IPS-20b (cell line): ENCODE measurements at regions not wholly inside any gene's neighbourhood (a gene's known extent, or its start where the extent isn't known, plus 50 kb on each side); places are given as distances from the start of the nearest gene placed in this dataset.

Experiments
- H3K27ac ChIP-seq: one replicate; pipeline ENCODE4 v1.5.1; 2013; ENCODE audit warnings: low read length
- H3K27me3 ChIP-seq: 2 replicates; pipeline ENCODE4 v1.6.1; 2013; ENCODE audit warnings: mild to moderate bottlenecking, low read length, inconsistent platforms; ENCODE audit not compliant: insufficient read depth
- H3K36me3 ChIP-seq: 2 replicates; pipeline ENCODE4 v1.6.1; 2013; ENCODE audit warnings: low read depth, mild to moderate bottlenecking, inconsistent platforms, low read length, moderate library complexity; ENCODE audit not compliant: insufficient read depth
- H3K4me1 ChIP-seq: 2 replicates; pipeline ENCODE4 v1.6.1; 2013; ENCODE audit warnings: mild to moderate bottlenecking, control low read depth, inconsistent platforms, low read length, moderate library complexity; ENCODE audit not compliant: insufficient read depth
- H3K4me3 ChIP-seq: 2 replicates; pipeline ENCODE4 v1.5.1; 2013; ENCODE audit warnings: mild to moderate bottlenecking, low read length, inconsistent platforms
- H3K9ac ChIP-seq: 2 replicates; pipeline ENCODE4 v1.6.1; 2013; ENCODE audit warnings: low read depth, mild to moderate bottlenecking, inconsistent platforms, low read length, moderate library complexity
- H3K9me3 ChIP-seq: 2 replicates; pipeline ENCODE4 v1.6.1; 2013; ENCODE audit warnings: mild to moderate bottlenecking, low read depth, low read length, inconsistent platforms; ENCODE audit not compliant: insufficient read depth

DNA sequence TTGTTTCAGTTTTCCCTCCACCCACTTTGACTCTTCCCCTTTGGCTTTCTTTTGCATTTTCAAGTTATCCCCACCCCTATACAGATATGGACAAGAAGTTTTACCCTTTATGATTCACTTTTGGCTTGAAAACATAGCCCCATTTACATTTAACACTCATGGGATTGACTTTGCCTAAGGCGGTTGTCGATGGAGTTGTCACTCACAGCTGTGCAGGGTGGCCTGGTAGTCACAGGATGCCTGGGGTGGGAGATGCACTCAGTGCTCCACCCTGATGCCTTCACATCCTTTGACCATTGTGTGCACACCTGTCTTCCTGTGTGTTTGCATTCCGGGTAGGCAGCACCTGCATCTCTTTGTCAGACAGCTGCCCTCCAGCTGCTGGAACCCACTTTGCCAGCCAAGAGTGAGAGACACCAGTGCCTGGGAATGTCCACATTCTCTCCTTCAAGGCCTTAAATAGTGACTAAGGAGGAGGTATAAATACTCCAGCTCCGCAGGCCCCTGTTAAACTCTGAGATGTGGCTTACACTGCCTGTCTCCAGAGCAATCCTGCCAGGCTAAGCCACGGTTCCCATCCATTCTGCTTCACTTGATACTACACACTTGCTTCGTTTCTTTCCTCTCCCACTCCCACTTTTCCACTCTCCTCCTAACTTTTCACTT, 191.5 kb upstream of the SLC24A5 start:
- H3K9ac ChIP-seq = no peak overlapping the region
- no peak overlapping the region for H3K27ac ChIP-seq
- no peaks in the 10 kb centered on the region for H3K27me3 ChIP-seq
- no peak overlapping the region for H3K4me3 ChIP-seq
- 0 out of 2 replicates have a peak, but pooled peaks cover 4% of the 10 kb centered on the region for H3K4me1 ChIP-seq
- H3K9me3 ChIP-seq = no peaks in the 10 kb centered on the region
- H3K36me3 ChIP-seq = no peaks in the 10 kb centered on the region

DNA sequence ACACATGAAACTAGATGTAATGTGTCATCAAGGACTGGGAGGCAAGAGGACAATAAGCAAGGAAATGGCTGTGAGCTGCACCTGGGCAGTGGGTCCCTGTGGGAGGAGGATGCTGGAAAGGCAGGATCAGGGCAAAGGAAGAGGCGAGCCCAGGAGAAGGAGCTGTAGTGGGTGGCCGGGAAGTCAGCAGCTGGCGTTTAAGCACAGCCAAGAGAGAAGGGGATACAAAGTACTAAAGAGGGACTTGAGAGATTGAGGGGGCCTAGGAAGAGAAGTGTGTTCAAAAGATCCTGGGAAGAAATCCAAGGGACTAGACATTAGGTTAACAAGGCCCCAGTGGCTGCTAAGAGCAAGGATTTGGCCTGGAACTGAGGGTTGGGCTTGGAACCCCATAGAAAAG, 188.5 kb upstream of the SLC24A5 start:
- Histone ChIP-seq H3K9me3 (no peaks in the 10 kb centered on the region), H3K9ac (no peak overlapping the region), H3K36me3 (no peaks in the 10 kb centered on the region), H3K4me1 (0 out of 2 replicates have a peak, but pooled peaks cover 4% of the 10 kb centered on the region), H3K4me3 (no peak overlapping the region), H3K27me3 (no peaks in the 10 kb centered on the region), H3K27ac (no peak overlapping the region)

DNA sequence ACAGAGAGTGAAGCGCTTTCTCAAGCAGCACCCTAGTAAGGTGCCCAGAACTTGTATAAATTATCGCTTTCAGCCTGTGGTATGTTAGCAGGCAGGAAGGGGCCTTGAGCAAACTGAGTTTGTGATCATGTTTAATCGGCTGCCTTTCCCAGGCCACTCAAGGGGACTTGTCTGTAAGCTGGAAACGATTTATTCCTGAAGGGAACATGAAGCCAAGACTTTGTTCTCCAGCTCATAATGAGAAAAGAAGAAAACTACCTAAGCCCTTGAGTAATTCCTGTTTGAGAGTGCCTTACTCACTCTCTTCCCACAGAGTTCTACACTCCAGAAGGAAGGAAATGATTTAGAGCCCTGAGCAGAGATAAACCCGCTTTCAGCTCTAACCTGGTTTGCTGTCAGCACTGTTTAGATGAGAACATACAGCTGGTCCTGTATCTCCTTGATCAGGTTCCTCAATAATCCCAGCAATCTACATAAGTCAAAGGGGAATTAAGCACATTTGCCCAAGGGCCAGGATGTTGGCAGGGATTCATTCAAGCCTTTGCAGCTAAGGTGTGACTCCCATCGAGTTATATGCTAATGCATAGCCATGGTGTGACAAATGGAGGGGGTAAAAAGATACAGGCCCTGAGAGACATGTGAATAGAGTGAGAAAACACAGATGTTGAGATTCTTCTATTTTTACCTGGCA, 187.7 kb upstream of the SLC24A5 start:
- H3K27me3 ChIP-seq = no peaks in the 10 kb centered on the region

DNA sequence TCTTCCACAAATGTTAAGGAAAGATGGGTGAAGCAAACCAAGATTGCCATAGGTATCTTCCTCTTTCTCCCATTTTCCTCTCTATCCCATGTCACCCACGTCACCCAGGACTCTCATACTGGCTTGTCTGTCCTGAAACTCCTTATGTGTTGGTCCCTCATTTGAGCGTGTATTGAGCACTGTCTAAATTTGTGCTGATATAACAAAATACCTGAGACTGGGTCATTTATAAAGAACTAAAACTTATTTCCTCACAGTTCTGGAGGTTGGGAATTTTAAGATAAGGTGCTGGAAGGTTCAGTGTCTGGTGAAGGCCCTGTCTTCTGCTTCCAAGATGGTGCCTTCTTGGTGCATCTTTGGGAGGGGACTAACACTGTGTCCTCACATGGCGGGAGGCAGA, 186.9 kb upstream of the SLC24A5 start:
- Histone ChIP-seq H3K4me3 (no peak overlapping the region), H3K4me1 (0 out of 2 replicates have a peak, but pooled peaks cover 4% of the 10 kb centered on the region), H3K9ac (no peak overlapping the region), H3K27me3 (no peaks in the 10 kb centered on the region), H3K36me3 (no peaks in the 10 kb centered on the region), H3K9me3 (no peaks in the 10 kb centered on the region), H3K27ac (no peak overlapping the region)

More for the DNA sequence above, 187.7 kb upstream of the SLC24A5 start:
- Histone ChIP-seq H3K4me3 (no peak overlapping the region), H3K36me3 (no peaks in the 10 kb centered on the region), H3K27ac (no peak overlapping the region), H3K9me3 (no peaks in the 10 kb centered on the region), H3K4me1 (0 out of 2 replicates have a peak, but pooled peaks cover 4% of the 10 kb centered on the region), H3K9ac (no peak overlapping the region)

DNA sequence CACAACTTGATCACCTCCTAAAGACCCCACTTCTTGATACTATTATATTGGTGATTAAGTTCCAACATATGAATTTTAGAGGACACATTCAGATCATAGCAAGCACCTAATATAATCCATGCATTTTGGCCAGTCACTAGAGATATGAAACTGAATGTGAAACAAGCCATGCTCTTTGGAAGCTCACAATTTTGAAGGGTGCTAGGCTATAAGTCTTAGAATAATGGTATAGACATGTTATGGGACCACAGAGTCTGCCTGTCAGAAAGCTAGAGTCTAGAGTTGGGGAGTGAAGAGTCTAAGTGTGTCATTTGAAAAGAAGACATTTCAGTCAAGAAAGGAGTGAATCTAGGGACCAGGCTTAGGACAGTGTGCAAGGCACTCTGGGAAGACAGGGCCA, 186.4 kb upstream of the SLC24A5 start:
- no peaks in the 10 kb centered on the region for H3K36me3 ChIP-seq
- no peak overlapping the region for H3K4me3 ChIP-seq
- H3K4me1 ChIP-seq = 0 out of 2 replicates have a peak, but pooled peaks cover 4% of the 10 kb centered on the region
- H3K27ac ChIP-seq = no peak overlapping the region
- H3K9me3 ChIP-seq = no peaks in the 10 kb centered on the region
- H3K9ac ChIP-seq = no peak overlapping the region
- H3K27me3 ChIP-seq = no peaks in the 10 kb centered on the region

DNA sequence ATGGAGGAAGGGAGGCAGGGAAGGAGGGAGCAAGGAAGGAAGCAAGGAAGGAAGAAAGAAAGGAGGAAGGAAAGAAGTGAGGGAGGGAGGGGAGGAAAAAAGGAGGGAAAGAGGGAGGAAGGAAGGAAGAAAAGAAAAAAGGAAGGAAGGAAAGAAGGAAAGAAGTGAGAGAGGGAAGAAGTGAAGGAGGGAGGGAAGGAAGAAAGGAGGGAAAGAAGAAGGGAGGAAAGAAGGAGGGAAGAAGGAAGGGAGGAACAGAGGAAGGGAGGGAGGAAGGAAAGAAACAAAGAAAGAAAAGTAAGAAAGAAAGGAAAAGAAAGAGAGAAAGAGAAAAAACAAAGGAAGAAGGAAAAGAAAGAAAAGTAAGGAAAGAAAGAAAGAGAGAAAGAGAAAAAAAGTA, 183.0 kb upstream of the SLC24A5 start:
- H3K27me3 ChIP-seq = no peaks in the 10 kb centered on the region
- no peaks in the 10 kb centered on the region for H3K36me3 ChIP-seq
- 0 out of 2 replicates have a peak, but pooled peaks cover 4% of the 10 kb centered on the region for H3K4me1 ChIP-seq
- H3K9me3 ChIP-seq = no peaks in the 10 kb centered on the region
- H3K27ac ChIP-seq = no peak overlapping the region
- no peak overlapping the region for H3K4me3 ChIP-seq
- no peak overlapping the region for H3K9ac ChIP-seq

DNA sequence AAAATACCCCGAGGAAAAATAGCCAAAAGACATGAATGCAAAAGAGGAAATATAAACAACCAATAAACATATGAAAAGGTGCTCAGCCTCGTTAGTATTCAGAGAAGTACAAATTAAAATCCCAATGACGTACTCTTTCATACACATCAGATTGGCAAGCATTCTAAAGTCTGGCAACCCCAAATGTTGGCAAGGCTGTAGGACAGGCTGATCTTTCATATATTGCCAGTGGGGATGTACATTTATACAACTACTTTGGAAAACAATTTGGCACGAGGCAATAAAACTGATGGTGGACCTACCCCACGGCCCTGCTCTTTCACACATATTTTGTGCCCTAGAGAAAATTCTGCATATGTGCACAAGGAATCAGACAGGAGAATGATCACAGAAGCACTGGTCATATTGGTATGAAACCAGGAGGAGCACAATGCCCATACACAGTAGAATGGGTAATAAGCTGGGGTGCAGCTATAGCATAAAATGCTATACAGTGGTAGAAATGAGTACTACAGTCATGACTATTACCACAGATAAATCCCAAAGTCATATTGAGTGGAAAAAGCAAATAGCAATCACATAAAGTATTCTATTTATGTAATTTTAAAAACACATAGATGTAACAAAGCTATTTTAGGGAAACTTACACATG, 176.0 kb upstream of the SLC24A5 start:
- Histone ChIP-seq H3K9me3 (no peaks in the 10 kb centered on the region), H3K4me3 (no peak overlapping the region), H3K4me1 (no peaks in the 10 kb centered on the region), H3K36me3 (no peaks in the 10 kb centered on the region), H3K27ac (no peak overlapping the region), H3K9ac (no peak overlapping the region), H3K27me3 (no peaks in the 10 kb centered on the region)

DNA sequence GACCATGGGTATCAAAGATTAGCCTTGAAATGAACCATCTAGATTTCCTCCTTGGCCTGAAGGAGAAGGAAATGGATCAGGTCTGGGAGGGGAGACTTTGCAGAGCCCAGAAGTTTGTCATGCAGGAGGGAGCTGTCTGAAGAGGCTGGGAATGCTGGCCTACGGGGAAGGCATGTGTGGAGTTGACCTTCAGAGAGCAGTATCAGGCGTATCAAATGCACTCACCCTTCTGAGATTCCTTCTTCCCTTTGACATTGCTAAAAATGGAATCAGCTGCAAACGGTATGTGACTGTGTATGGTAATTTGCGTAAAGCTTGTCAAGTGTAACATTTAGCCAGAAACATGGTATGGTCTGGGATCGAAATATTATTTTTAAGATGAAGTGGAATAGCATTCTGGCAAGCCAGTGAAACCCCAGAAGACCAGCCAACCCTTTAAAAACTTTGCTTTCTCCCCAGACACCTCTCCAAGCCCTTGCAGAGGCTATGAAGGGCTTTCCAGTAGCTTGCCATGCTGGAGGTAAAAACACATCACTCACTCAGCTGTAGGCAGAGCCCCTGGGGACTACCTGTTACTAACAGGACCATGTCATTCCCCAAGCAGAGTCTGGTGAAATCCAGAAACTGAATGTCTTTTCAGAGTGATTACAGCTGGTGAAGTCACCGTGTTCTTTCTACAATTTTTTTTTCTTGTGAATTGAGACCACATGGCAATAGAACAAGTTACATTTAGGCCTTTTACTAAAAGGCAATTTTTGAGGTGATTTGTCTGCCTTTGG, 174.7 kb upstream of the SLC24A5 start:
- no peak overlapping the region for H3K4me3 ChIP-seq
- H3K9ac ChIP-seq = no peak overlapping the region
- no peaks in the 10 kb centered on the region for H3K36me3 ChIP-seq
- H3K4me1 ChIP-seq = no peaks in the 10 kb centered on the region; the same call in 1 of the 2 replicates
- H3K9me3 ChIP-seq = no peaks in the 10 kb centered on the region
- H3K27ac ChIP-seq = no peak overlapping the region
- no peaks in the 10 kb centered on the region for H3K27me3 ChIP-seq

DNA sequence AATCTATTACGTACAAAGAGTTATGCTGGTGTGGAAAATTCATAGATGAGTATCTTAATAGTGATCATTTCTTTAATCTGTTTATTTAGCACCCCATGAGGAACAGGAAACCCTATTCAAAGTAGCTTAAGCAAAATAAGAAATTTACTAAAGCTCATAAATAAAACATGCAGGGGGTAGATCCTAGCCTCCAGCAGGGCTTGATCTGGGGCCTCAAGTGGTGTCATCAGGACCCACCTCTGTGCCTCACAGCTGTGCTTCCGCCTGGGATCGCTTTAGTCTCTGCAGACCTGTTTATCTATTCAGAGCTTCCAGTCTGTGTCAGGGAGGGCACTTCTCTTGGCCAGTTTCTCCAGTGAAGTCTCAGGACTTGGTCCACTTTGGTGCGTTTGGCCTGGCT, 171.0 kb upstream of the SLC24A5 start:
- Histone ChIP-seq H3K4me1 (no peaks in the 10 kb centered on the region; the same call in 1 of the 2 replicates), H3K27ac (no peak overlapping the region), H3K4me3 (no peak overlapping the region), H3K27me3 (no peaks in the 10 kb centered on the region), H3K9me3 (no peaks in the 10 kb centered on the region), H3K36me3 (no peaks in the 10 kb centered on the region), H3K9ac (no peak overlapping the region)

DNA sequence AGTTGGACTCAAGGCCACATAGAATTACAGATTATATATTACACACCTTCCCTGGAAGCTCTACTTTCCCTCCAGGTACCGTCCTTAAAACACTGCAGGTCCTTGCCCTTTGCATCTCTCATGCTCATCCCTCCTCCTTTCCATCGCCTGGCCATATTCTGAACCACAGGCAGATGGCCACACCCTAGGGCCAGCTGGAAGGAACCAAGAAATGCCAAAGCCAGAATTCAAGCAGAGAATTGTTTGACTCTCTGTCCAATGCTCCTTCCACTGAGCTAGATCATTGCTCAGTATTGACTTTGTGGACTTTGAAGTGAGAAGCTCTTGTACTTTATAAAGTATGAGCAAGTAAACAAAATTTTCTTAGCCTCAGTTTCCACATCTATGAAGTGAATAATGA, 170.3 kb upstream of the SLC24A5 start:
- Histone ChIP-seq H3K4me3 (no peak overlapping the region), H3K36me3 (no peaks in the 10 kb centered on the region), H3K27me3 (no peaks in the 10 kb centered on the region), H3K9me3 (no peaks in the 10 kb centered on the region), H3K9ac (no peak overlapping the region), H3K27ac (no peak overlapping the region), H3K4me1 (no peaks in the 10 kb centered on the region; the same call in 1 of the 2 replicates)

DNA sequence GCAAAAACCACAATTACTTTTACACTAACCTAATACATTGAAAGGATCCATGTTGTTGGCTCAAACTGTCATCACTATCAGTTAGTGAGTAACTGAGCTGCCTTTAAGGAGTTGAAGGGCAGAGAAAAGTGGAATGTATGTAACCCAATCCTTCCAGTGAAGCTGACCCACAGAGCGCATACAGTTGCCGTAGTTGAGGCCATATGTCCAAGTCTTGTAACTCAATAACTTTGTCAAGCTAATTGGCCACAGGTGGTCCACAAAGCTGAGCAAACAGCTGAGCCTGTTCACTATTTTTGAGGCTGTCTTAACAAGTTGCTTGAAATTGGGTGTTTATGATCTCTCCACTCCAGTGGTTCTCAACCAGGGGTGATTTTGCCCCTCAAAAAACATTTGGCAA, 169.0 kb upstream of the SLC24A5 start:
- no peaks in the 10 kb centered on the region for H3K9me3 ChIP-seq
- H3K27ac ChIP-seq = no peak overlapping the region
- peaks cover 4% of the 10 kb centered on the region; the same call in 1 of the 2 replicates for H3K4me1 ChIP-seq
- no peaks in the 10 kb centered on the region for H3K36me3 ChIP-seq
- H3K9ac ChIP-seq = no peak overlapping the region
- no peaks in the 10 kb centered on the region for H3K27me3 ChIP-seq
- no peak overlapping the region for H3K4me3 ChIP-seq
